DND-41 (cell line): ENCODE measurements at regions not wholly inside any gene's neighbourhood (a gene's known extent, or its start where the extent isn't known, plus 50 kb on each side); places are given as distances from the start of the nearest gene placed in this dataset.

ENCODE experiments used
- EZH2 ChIP-seq: IDR thresholded peaks from 3 replicates; pipeline ENCODE4 v1.6.1; 2012; ENCODE audit warnings: borderline replicate concordance, low read depth, mild to moderate bottlenecking, moderate library complexity, low read length, inconsistent platforms; ENCODE audit not compliant: severe bottlenecking
- TF ChIP-seq, protein P1 (sequence below): IDR thresholded peaks from 2 replicates; pipeline ENCODE4 v1.5.1; 2012; ENCODE audit warnings: borderline replicate concordance, low read length, moderate library complexity, mild to moderate bottlenecking; ENCODE audit not compliant: poor library complexity, severe bottlenecking; ENCODE audit errors: extremely low read depth

DNA sequence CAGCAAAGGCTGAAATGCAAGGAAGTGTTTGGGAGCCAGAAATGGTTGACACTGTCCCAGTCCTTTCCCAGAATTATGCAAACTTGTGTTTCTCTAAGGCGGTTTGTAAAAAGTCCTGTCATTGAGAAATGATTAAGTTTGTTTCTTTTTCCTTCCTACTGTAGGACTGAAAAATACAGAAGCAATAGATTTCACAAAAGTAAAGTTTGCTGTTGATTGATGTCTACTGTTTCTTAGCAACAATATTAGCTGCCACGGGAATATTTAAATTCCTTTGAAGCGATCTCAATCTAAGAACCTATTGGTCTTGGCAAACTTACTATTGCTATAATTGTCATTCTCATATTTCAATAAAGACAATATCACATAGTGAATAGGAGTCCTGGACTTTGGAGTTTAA lies 100.7 kb upstream of the IL12A start:
- TF ChIP-seq, protein P1, sequence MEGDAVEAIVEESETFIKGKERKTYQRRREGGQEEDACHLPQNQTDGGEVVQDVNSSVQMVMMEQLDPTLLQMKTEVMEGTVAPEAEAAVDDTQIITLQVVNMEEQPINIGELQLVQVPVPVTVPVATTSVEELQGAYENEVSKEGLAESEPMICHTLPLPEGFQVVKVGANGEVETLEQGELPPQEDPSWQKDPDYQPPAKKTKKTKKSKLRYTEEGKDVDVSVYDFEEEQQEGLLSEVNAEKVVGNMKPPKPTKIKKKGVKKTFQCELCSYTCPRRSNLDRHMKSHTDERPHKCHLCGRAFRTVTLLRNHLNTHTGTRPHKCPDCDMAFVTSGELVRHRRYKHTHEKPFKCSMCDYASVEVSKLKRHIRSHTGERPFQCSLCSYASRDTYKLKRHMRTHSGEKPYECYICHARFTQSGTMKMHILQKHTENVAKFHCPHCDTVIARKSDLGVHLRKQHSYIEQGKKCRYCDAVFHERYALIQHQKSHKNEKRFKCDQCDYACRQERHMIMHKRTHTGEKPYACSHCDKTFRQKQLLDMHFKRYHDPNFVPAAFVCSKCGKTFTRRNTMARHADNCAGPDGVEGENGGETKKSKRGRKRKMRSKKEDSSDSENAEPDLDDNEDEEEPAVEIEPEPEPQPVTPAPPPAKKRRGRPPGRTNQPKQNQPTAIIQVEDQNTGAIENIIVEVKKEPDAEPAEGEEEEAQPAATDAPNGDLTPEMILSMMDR = no peak
- no peak for TF ChIP-seq EZH2
